GM06990 (cell line): ENCODE measurements at regions not wholly inside any gene's neighbourhood (a gene's known extent, or its start where the extent isn't known, plus 50 kb on each side); places are given as distances from the start of the nearest gene placed in this dataset.

ENCODE experiments used
- DNase-seq: peaks from one replicate; pipeline ENCODE4 v3.0.0-alpha.2; 2011; ENCODE audit not compliant: insufficient read length; ENCODE audit errors: extremely low read depth
- H3K27me3 ChIP-seq: replicated peaks from 2 replicates; pipeline ENCODE4 v1.6.0; 2011; ENCODE audit warnings: low read length; ENCODE audit not compliant: control insufficient read depth, insufficient read depth
- H3K36me3 ChIP-seq: 2 replicates; pipeline ENCODE4 v1.5.1; 2011; ENCODE audit warnings: low read length; ENCODE audit not compliant: control insufficient read depth, insufficient read depth
- H3K4me3 ChIP-seq: replicated peaks from 2 replicates; pipeline ENCODE4 v1.5.1; 2011; ENCODE audit warnings: low read depth, mild to moderate bottlenecking, control low read depth, low read length
- CTCF ChIP-seq: IDR thresholded peaks from 2 replicates; pipeline ENCODE4 v1.5.1; 2011; ENCODE audit warnings: low read length, control low read depth, mild to moderate bottlenecking, inconsistent platforms; ENCODE audit not compliant: insufficient read depth, poor library complexity, severe bottlenecking

DNA sequence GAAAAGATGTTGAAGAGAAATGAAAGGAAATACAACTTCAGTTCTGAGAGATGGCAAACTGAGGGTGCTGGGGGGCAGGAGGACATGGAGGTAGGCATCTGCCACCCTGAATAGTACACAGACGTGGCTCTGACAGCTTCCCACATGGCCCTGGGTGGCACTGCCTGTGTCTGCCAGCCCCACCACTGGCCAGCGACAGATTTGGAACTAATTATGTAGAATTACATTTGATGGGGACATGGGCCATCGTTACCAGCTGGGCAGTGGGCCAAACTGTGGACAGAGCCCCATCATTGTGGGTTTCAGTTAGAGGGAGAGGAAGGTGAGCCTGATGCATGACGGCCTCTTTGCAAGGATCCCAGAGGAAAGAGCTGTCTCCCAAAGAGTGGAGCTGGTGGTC, 216.0 kb upstream of the HAAO start:
- Histone ChIP-seq H3K4me3 (no peak overlapping the region), H3K27me3 (no peaks in the 10 kb centered on the region), H3K36me3 (no peaks in the 10 kb centered on the region)
- no peak for DNase-seq
- TF ChIP-seq CTCF = no peak

DNA sequence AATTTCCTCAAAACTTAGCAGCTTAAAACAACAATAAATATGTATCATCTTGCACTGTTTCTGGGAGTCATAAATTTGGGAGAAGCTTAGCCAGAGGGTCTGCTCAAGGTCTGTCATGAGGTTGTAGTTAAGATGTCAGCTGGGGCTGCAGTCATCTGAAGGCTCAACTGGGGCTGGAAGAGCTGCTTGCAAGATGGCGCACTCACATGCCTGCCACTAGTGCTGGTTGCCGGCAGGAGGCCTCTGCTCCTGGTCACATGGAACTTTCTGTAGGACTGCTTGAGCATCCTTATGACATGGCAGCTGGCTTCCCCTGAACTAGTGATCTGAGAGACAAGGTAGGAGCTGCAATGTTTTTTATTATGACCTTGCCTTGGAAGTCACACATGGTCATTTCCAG, 215.5 kb upstream of the HAAO start:
- H3K27me3 ChIP-seq = no peaks in the 10 kb centered on the region
- no peak for DNase-seq
- no peak for TF ChIP-seq CTCF
- no peaks in the 10 kb centered on the region for H3K36me3 ChIP-seq
- no peak overlapping the region for H3K4me3 ChIP-seq

GRCh38 chr2:43006834-43007543, 214.6 kb upstream of the HAAO start:
- DNase-seq = no peak
- no peak for TF ChIP-seq CTCF
- Histone ChIP-seq H3K4me3 (no peak overlapping the region), H3K36me3 (no peaks in the 10 kb centered on the region), H3K27me3 (no peaks in the 10 kb centered on the region)

- no peaks in the 10 kb centered on the region for H3K27me3 ChIP-seq
- TF ChIP-seq CTCF = no peak
- H3K4me3 ChIP-seq = no peak overlapping the region
- no peaks in the 10 kb centered on the region for H3K36me3 ChIP-seq
- DNase-seq = no peak
Measured at GRCh38 chr2:43005975-43006833, 213.8 kb upstream of the HAAO start.

DNA sequence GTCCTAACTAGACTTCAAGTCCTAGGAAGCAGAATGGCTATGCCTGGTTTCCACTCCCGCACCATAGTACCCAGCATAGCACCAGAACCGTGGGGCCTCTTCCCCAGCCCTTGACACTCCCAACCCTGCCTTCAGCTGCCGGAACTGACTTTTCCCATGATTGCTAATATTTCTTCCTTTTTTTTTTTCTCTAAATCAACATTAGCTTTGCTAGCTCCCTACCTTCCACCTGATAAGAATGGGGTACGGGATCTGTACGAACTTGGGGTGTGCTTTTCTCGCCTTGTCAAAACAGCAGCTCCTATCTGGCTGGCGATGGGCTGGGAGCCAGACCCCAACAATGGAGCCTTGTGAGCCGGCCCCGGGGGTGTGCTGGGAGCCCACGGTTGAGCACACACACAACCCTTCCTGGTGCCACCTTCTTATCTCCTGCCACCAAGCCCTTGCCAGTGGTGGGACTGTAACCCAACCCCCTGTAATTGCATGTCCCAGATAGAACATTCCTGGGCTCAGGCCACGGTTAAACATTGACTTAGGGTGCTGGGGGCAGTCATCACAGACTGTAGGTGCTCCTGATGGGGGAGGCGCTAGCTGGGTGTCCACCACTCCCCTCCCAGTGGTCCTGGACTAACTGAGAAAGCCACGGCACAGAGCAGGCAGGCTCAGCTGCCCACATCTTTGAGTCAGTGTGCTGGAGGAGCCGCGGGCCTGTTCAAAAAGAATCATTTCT, 213.0 kb upstream of the HAAO start:
- Histone ChIP-seq H3K27me3 (no peaks in the 10 kb centered on the region), H3K4me3 (no peak overlapping the region), H3K36me3 (no peaks in the 10 kb centered on the region)
- no peak for DNase-seq
- TF ChIP-seq CTCF = no peak
